Karpas-422 (cell line): ENCODE measurements at regions not wholly inside any gene's neighbourhood (a gene's known extent, or its start where the extent isn't known, plus 50 kb on each side); places are given as distances from the start of the nearest gene placed in this dataset.

Experiments used
- DNase-seq: peaks from one replicate; pipeline ENCODE4 v3.0.0-alpha.2; 2015
- H2AFZ ChIP-seq: fragments of 200-600 bp; sonication (generic); 2 replicates; pipeline ENCODE4 v1.6.1; 2014; ENCODE audit warnings: antibody characterized with exemption, low read length, mixed read lengths
- H3K27ac ChIP-seq: fragments of 200-600 bp; sonication (generic); 2 replicates; pipeline ENCODE4 v1.5.1; 2014; ENCODE audit warnings: mild to moderate bottlenecking, low read length, moderate library complexity
- H3K27me3 ChIP-seq: fragments of 200-600 bp; sonication (generic); 2 replicates; pipeline ENCODE4 v1.6.1; 2014; ENCODE audit warnings: low read length, mixed read lengths
- H3K36me3 ChIP-seq: fragments of 200-600 bp; sonication (generic); 2 replicates; pipeline ENCODE4 v1.6.1; 2014; ENCODE audit warnings: low read length, mixed read lengths; ENCODE audit not compliant: insufficient read depth
- H3K4me1 ChIP-seq: fragments of 200-600 bp; sonication (generic); 2 replicates; pipeline ENCODE4 v1.6.1; 2014; ENCODE audit warnings: mild to moderate bottlenecking, low read length, mixed read lengths
- H3K4me2 ChIP-seq: fragments of 200-600 bp; sonication (generic); 2 replicates; pipeline ENCODE4 v1.6.1; 2014; ENCODE audit warnings: low read length, low read depth, mild to moderate bottlenecking; ENCODE audit not compliant: poor library complexity, severe bottlenecking
- H3K4me3 ChIP-seq: fragments of 200-600 bp; sonication (generic); 2 replicates; pipeline ENCODE4 v1.5.1; 2014; ENCODE audit warnings: mild to moderate bottlenecking, antibody characterized with exemption, low read length, mixed read lengths
- H3K79me2 ChIP-seq: fragments of 200-600 bp; sonication (generic); 2 replicates; pipeline ENCODE4 v1.6.1; 2014; ENCODE audit warnings: mild to moderate bottlenecking, low read length, mixed read lengths
- H3K9ac ChIP-seq: fragments of 200-600 bp; sonication (generic); 2 replicates; pipeline ENCODE4 v1.6.0; 2014; ENCODE audit warnings: low read length
- H3K9me2 ChIP-seq: fragments of 200-600 bp; sonication (generic), shearing (Covaris generic); replicated peaks from 2 replicates; pipeline ENCODE4 v1.6.0; 2014; ENCODE audit warnings: mild to moderate bottlenecking, low read length, moderate library complexity; ENCODE audit not compliant: insufficient read depth
- H3K9me3 ChIP-seq: fragments of 300-700, 200-600 bp; sonication (generic); 2 replicates; pipeline ENCODE4 v1.6.1; 2014; ENCODE audit warnings: low read length, mixed read lengths
- H4K20me1 ChIP-seq: fragments of 200-600 bp; sonication (generic); 2 replicates; pipeline ENCODE4 v1.6.1; 2014; ENCODE audit warnings: mild to moderate bottlenecking, antibody characterized with exemption, low read length, low read depth; ENCODE audit not compliant: insufficient read depth

- Histone ChIP-seq H3K27ac (no peak overlapping the region), H3K4me2 (no peak overlapping the region), H3K79me2 (no peaks in the 10 kb centered on the region), H3K4me3 (no peak overlapping the region), H3K27me3 (no peaks in the 10 kb centered on the region), H3K9me3 (no peaks in the 10 kb centered on the region), H3K9me2 (no peaks in the 10 kb centered on the region), H2AFZ (no peak overlapping the region), H3K9ac (no peak overlapping the region), H3K4me1 (peaks cover 19% of the 10 kb centered on the region), H4K20me1 (no peaks in the 10 kb centered on the region), H3K36me3 (no peaks in the 10 kb centered on the region)
- peak; percentile 89 for DNase-seq
Measured at GRCh38 chr14:60349663-60350365, 100.8 kb downstream of the PPM1A start.

GRCh38 chr14:60350366-60350720, 101.3 kb downstream of the PPM1A start:
- no peaks in the 10 kb centered on the region for H3K9me3 ChIP-seq
- H3K27ac ChIP-seq = no peak overlapping the region
- H4K20me1 ChIP-seq = no peaks in the 10 kb centered on the region
- DNase-seq = no peak
- no peak overlapping the region for H3K4me2 ChIP-seq
- no peaks in the 10 kb centered on the region for H3K27me3 ChIP-seq
- H2AFZ ChIP-seq = no peak overlapping the region
- H3K9me2 ChIP-seq = no peaks in the 10 kb centered on the region
- H3K9ac ChIP-seq = no peak overlapping the region
- H3K36me3 ChIP-seq = no peaks in the 10 kb centered on the region
- H3K4me3 ChIP-seq = no peak overlapping the region
- H3K79me2 ChIP-seq = no peaks in the 10 kb centered on the region
- H3K4me1 ChIP-seq = peaks cover 19% of the 10 kb centered on the region

GRCh38 chr14:60353420-60353819, 104.4 kb downstream of the PPM1A start:
- no peaks in the 10 kb centered on the region for H4K20me1 ChIP-seq
- peaks cover 16% of the 10 kb centered on the region for H3K4me1 ChIP-seq
- no peak for DNase-seq
- H3K9me3 ChIP-seq = no peaks in the 10 kb centered on the region
- H2AFZ ChIP-seq = no peak overlapping the region
- no peaks in the 10 kb centered on the region for H3K9me2 ChIP-seq
- H3K36me3 ChIP-seq = no peaks in the 10 kb centered on the region
- H3K79me2 ChIP-seq = no peaks in the 10 kb centered on the region
- H3K4me3 ChIP-seq = no peak overlapping the region
- H3K9ac ChIP-seq = no peak overlapping the region
- H3K27ac ChIP-seq = no peak overlapping the region
- H3K4me2 ChIP-seq = no peak overlapping the region
- H3K27me3 ChIP-seq = no peaks in the 10 kb centered on the region

- no peak for DNase-seq
- H3K4me2 ChIP-seq = no peak overlapping the region
- no peak overlapping the region for H3K9ac ChIP-seq
Measured at GRCh38 chr14:60355768-60356167, 106.7 kb downstream of the PPM1A start.

GRCh38 chr14:60356386-60356785, 107.4 kb downstream of the PPM1A start:
- H3K4me1 ChIP-seq = peaks cover 14% of the 10 kb centered on the region
- H3K27me3 ChIP-seq = no peaks in the 10 kb centered on the region
- no peaks in the 10 kb centered on the region for H3K9me2 ChIP-seq
- no peaks in the 10 kb centered on the region for H4K20me1 ChIP-seq
- H3K4me3 ChIP-seq = no peak overlapping the region
- H2AFZ ChIP-seq = no peak overlapping the region
- H3K36me3 ChIP-seq = no peaks in the 10 kb centered on the region
- H3K9ac ChIP-seq = no peak overlapping the region
- H3K27ac ChIP-seq = no peak overlapping the region
- H3K79me2 ChIP-seq = no peaks in the 10 kb centered on the region
- H3K4me2 ChIP-seq = no peak overlapping the region
- no peaks in the 10 kb centered on the region for H3K9me3 ChIP-seq
- DNase-seq = no peak

More at GRCh38 chr14:60355768-60356167, 106.7 kb downstream of the PPM1A start:
- Histone ChIP-seq H3K9me2 (no peaks in the 10 kb centered on the region), H3K4me1 (peaks cover 14% of the 10 kb centered on the region), H4K20me1 (no peaks in the 10 kb centered on the region), H3K27me3 (no peaks in the 10 kb centered on the region), H3K9me3 (no peaks in the 10 kb centered on the region), H2AFZ (no peak overlapping the region), H3K4me3 (no peak overlapping the region), H3K36me3 (no peaks in the 10 kb centered on the region), H3K27ac (no peak overlapping the region), H3K79me2 (no peaks in the 10 kb centered on the region)

GRCh38 chr14:60356906-60357550, 108.0 kb downstream of the PPM1A start:
- Histone ChIP-seq H2AFZ (no peak overlapping the region), H3K4me3 (no peak overlapping the region), H3K27me3 (no peaks in the 10 kb centered on the region), H3K4me2 (no peak overlapping the region), H4K20me1 (no peaks in the 10 kb centered on the region), H3K9ac (no peak overlapping the region), H3K9me3 (no peaks in the 10 kb centered on the region), H3K36me3 (no peaks in the 10 kb centered on the region), H3K79me2 (no peaks in the 10 kb centered on the region), H3K27ac (no peak overlapping the region), H3K4me1 (peaks cover 14% of the 10 kb centered on the region), H3K9me2 (no peaks in the 10 kb centered on the region)
- DNase-seq = no peak

GRCh38 chr14:60357551-60358149, 108.6 kb downstream of the PPM1A start:
- Histone ChIP-seq H3K9me3 (no peaks in the 10 kb centered on the region), H3K27me3 (no peaks in the 10 kb centered on the region), H3K4me2 (peak overlapping the region; percentile 1), H3K27ac (no peak overlapping the region), H2AFZ (no peak overlapping the region), H3K9me2 (no peaks in the 10 kb centered on the region), H3K9ac (no peak overlapping the region), H3K4me1 (peaks cover 14% of the 10 kb centered on the region), H3K79me2 (no peaks in the 10 kb centered on the region), H4K20me1 (no peaks in the 10 kb centered on the region), H3K36me3 (no peaks in the 10 kb centered on the region), H3K4me3 (no peak overlapping the region)
- no peak for DNase-seq

- Histone ChIP-seq H3K79me2 (no peaks in the 10 kb centered on the region), H3K9me2 (no peaks in the 10 kb centered on the region), H3K4me1 (peaks cover 7% of the 10 kb centered on the region), H3K27ac (no peak overlapping the region), H4K20me1 (no peaks in the 10 kb centered on the region), H3K9ac (no peak overlapping the region), H3K36me3 (no peaks in the 10 kb centered on the region), H3K9me3 (no peaks in the 10 kb centered on the region), H3K27me3 (no peaks in the 10 kb centered on the region), H3K4me2 (no peak overlapping the region), H3K4me3 (no peak overlapping the region), H2AFZ (no peak overlapping the region)
- no peak for DNase-seq
Measured at GRCh38 chr14:60363275-60363674, 114.3 kb downstream of the PPM1A start.
